ENCODE measurements at regions not wholly inside any gene's neighbourhood (a gene's known extent, or its start where the extent isn't known, plus 50 kb on each side); places are given as distances from the start of the nearest gene placed in this dataset.

GRCh38 chr2:220857368-220857767, 714.7 kb downstream of the EPHA4 start:
- TF ChIP-seq, protein P1, sequence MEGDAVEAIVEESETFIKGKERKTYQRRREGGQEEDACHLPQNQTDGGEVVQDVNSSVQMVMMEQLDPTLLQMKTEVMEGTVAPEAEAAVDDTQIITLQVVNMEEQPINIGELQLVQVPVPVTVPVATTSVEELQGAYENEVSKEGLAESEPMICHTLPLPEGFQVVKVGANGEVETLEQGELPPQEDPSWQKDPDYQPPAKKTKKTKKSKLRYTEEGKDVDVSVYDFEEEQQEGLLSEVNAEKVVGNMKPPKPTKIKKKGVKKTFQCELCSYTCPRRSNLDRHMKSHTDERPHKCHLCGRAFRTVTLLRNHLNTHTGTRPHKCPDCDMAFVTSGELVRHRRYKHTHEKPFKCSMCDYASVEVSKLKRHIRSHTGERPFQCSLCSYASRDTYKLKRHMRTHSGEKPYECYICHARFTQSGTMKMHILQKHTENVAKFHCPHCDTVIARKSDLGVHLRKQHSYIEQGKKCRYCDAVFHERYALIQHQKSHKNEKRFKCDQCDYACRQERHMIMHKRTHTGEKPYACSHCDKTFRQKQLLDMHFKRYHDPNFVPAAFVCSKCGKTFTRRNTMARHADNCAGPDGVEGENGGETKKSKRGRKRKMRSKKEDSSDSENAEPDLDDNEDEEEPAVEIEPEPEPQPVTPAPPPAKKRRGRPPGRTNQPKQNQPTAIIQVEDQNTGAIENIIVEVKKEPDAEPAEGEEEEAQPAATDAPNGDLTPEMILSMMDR (IDR thresholded peaks at IDR 0.05; ENCODE audit: poor library complexity) = no peak
- TF ChIP-seq EZH2 (IDR thresholded peaks at IDR 0.05; ENCODE audit: borderline replicate concordance) = no peak
- no peak for TF ChIP-seq EZH2phosphoT487 (IDR thresholded peaks at IDR 0.05; ENCODE audit: low read depth, severe bottlenecking, unreplicated experiment)

All from hepatocyte (in vitro differentiated cells).